NT2/D1 (cell line): ENCODE measurements at regions not wholly inside any gene's neighbourhood (a gene's known extent, or its start where the extent isn't known, plus 50 kb on each side); places are given as distances from the start of the nearest gene placed in this dataset.
"Not testable (repeated sequence)": the region's sequence is repeated elsewhere in the genome, so short reads cannot be mapped to it uniquely, and the experiment has no call there.

ENCODE experiments used
- DNase-seq: peaks from one replicate; pipeline ENCODE4 v3.0.0-alpha.2; 2011; ENCODE audit warnings: low read depth, low spot score
- H3K27me3 ChIP-seq: 2 replicates; pipeline ENCODE4 v1.6.0; 2011; ENCODE audit warnings: mild to moderate bottlenecking; ENCODE audit not compliant: insufficient read length, insufficient read depth
- H3K36me3 ChIP-seq: 2 replicates; pipeline ENCODE4 v1.6.1; 2011; ENCODE audit warnings: mild to moderate bottlenecking, low read length, mixed read lengths; ENCODE audit not compliant: insufficient read depth, insufficient read length
- H3K4me1 ChIP-seq: 2 replicates; pipeline ENCODE4 v1.5.1; 2011; ENCODE audit not compliant: insufficient read depth, insufficient read length
- H3K4me3 ChIP-seq: 2 replicates; pipeline ENCODE4 v1.5.1; 2011; ENCODE audit warnings: low read depth; ENCODE audit not compliant: insufficient read length
- H3K9ac ChIP-seq: 2 replicates; pipeline ENCODE4 v1.6.0; 2011; ENCODE audit warnings: low read depth; ENCODE audit not compliant: insufficient read length
- H3K9me3 ChIP-seq: 2 replicates; pipeline ENCODE4 v1.5.1; 2011; ENCODE audit warnings: mild to moderate bottlenecking, low read length; ENCODE audit not compliant: insufficient read depth
- SUZ12 ChIP-seq: IDR thresholded peaks from 2 replicates; pipeline ENCODE4 v1.6.1; 2011; ENCODE audit not compliant: insufficient read length, insufficient read depth; ENCODE audit errors: extremely low read depth
- YY1 ChIP-seq: IDR thresholded peaks from 2 replicates; pipeline ENCODE4 v1.6.1; 2011; ENCODE audit not compliant: insufficient read length, insufficient read depth
- ZNF274 ChIP-seq: IDR thresholded peaks from 2 replicates; pipeline ENCODE4 v1.6.1; 2011; ENCODE audit warnings: mild to moderate bottlenecking, low read depth, low read length

- no peak for TF ChIP-seq YY1
- Histone ChIP-seq H3K27me3 (no peaks in the 10 kb centered on the region), H3K9ac (no peak overlapping the region), H3K4me3 (no peak overlapping the region), H3K9me3 (no peaks in the 10 kb centered on the region), H3K4me1 (peaks cover 8% of the 10 kb centered on the region), H3K36me3 (no peaks in the 10 kb centered on the region)
- no peak for DNase-seq
Observed at GRCh38 chr11:134727636-134728035, 315.6 kb upstream of the B3GAT1 start.

DNA sequence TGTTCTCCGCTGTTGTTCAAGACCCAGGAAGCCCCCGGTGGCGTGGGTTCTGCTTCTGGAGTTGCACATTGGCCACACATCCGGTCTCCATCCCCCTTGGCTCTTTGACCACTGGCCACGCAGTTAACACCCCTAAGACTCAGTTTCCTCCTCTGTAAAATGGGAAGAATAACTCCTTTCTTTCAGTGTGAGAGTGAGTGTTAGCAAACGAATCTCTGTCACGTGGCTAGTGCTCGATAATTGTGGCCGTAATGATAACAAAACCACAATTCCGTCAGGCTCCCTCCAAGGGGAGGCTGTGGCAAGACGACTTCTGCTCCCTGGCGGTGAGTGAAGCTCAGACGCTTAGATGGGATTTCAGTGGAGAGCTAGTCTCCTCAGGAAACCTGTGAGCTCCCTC, 315.2 kb upstream of the B3GAT1 start:
- no peak overlapping the region for H3K4me3 ChIP-seq
- H3K27me3 ChIP-seq, result no peaks in the 10 kb centered on the region
- DNase-seq, result no peak
- H3K9ac ChIP-seq, result no peak overlapping the region
- TF ChIP-seq ZNF274 (no peak), YY1 (no peak), SUZ12 (no peak)
- no peaks in the 10 kb centered on the region for H3K36me3 ChIP-seq
- peaks cover 8% of the 10 kb centered on the region for H3K4me1 ChIP-seq
- no peaks in the 10 kb centered on the region for H3K9me3 ChIP-seq

DNA sequence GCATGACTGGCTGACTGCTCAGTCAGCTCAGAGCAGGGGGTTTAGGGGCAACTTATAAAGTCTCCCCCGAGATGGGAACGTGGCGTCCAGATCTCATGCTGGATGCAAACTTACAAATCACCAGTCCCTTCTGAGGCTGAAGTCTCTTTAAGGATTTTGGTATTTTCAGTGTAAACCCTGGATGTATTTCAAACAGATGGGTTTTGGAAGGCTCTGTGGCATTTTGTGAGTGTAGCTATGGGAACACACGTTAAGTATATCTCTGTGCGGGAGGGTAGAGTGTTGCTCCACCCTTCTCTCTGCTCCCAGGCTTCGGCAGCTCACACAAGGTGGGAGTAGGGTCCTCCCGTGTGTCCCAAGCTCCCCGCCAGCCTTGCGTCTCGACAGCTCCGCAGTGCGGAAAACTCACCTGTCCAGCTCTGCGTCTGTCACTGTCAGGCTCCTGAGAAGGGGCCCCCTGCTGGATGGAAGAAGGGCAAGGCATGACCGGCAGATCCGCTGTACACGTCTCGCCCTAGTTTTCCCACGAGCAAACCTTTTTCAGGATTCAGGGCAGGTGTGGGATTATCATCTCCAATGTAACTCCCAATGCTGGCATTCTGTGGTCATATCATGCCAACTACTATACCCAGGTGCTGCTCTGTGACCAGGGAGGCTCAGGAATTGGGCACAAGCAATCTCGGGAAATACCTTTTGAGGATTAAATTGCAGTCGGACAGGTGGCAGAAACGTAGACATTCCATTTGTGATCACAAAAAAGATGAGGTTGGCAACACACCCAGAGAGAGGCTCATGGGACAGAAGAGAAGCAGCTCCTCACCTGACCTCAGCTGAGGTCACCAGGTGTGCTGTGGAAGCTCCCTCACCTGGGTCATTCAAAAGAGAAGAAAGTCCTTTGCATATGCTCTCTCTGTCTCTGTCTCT, 313.9 kb upstream of the B3GAT1 start:
- TF ChIP-seq ZNF274 (no peak), YY1 (no peak), SUZ12 (no peak)
- DNase-seq, result no peak

DNA sequence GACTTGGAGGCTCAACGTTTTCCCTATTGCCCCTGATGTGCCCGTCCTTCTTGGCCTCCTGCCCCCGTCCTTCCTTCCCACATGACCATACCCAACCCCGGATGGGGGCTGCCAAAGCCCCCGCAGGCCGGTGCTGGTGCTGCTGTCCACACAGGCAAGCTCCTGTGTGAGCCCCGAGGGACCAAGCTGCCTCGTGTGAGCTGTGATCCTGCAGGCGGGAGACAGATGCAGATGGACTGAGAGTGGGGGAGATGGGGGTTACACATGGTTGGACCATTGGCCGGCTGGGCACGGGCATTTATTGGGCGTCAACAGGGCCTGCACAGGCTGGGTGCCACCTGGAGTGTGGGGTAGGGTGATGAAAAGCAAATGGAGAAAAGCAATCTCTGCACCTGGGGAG, 313.2 kb upstream of the B3GAT1 start:
- H3K36me3 ChIP-seq, result no peaks in the 10 kb centered on the region
- H3K27me3 ChIP-seq, result no peaks in the 10 kb centered on the region
- H3K9me3 ChIP-seq, result no peaks in the 10 kb centered on the region
- no peak overlapping the region for H3K9ac ChIP-seq
- peaks cover 4% of the 10 kb centered on the region for H3K4me1 ChIP-seq
- TF ChIP-seq ZNF274 (no peak), SUZ12 (no peak), YY1 (no peak)
- no peak for DNase-seq
- no peak overlapping the region for H3K4me3 ChIP-seq

More for the DNA sequence above, 313.9 kb upstream of the B3GAT1 start:
- Histone ChIP-seq H3K4me3 (no peak overlapping the region), H3K27me3 (no peaks in the 10 kb centered on the region), H3K4me1 (peaks cover 8% of the 10 kb centered on the region), H3K9ac (no peak overlapping the region), H3K9me3 (no peaks in the 10 kb centered on the region), H3K36me3 (no peaks in the 10 kb centered on the region)

DNA sequence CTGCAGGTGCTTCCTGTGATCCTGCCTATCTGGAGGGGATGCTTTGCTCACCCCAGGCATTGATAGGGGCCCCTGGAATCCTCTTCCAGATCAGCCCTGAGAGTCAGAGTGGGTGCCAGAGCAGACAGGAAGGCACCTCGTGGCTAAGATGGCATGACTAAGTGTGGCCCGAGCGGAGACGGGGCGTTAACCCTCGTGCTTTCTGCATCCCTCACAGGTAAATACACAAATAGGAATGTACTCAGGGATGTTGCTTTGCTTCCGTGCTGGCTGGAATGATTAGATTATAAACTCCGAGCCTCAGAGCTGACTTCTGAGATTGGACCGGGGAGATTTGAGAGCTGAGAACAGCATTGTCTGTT, 312.7 kb upstream of the B3GAT1 start:
- Histone ChIP-seq H3K36me3 (no peaks in the 10 kb centered on the region), H3K9ac (no peak overlapping the region), H3K9me3 (no peaks in the 10 kb centered on the region), H3K27me3 (no peaks in the 10 kb centered on the region), H3K4me1 (peaks cover 3% of the 10 kb centered on the region), H3K4me3 (no peak overlapping the region)
- DNase-seq, result no peak
- TF ChIP-seq SUZ12 (no peak), ZNF274 (no peak), YY1 (no peak)

- no peak for TF ChIP-seq SUZ12
- no peak for TF ChIP-seq YY1
- no peak for TF ChIP-seq ZNF274
- no peak for DNase-seq
- no peaks in the 10 kb centered on the region for H3K9me3 ChIP-seq
- peaks cover 3% of the 10 kb centered on the region for H3K4me1 ChIP-seq
- no peaks in the 10 kb centered on the region for H3K36me3 ChIP-seq
- no peak overlapping the region for H3K4me3 ChIP-seq
- H3K9ac ChIP-seq, result no peak overlapping the region
- no peaks in the 10 kb centered on the region for H3K27me3 ChIP-seq
Observed at GRCh38 chr11:134724106-134724778, 312.2 kb upstream of the B3GAT1 start.

DNA sequence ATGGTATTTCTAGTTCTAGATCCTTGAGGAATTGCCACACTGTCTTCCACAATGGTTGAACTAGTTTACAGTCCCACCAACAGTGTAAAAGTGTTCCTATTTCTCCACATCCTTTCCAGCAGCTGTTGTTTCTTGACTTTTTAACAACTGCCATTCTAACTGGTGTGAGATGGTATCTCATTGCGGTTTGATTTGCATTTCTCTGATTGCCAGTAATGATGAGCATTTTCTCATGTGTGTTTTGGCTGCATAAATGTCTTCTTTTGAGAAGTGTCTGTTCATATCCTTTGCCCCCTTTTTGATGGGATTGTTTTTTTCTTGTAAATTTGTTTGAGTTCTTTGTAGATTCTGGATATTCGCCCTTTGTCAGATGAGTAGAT, 308.6 kb upstream of the B3GAT1 start:
- not testable (repeated sequence) for DNase-seq, H3K9ac ChIP-seq, H3K9me3 ChIP-seq, H3K4me1 ChIP-seq, H3K36me3 ChIP-seq, H3K27me3 ChIP-seq, H3K4me3 ChIP-seq

- not testable (repeated sequence) for H3K36me3 ChIP-seq, DNase-seq, H3K4me3 ChIP-seq, H3K9ac ChIP-seq, H3K4me1 ChIP-seq, H3K27me3 ChIP-seq, H3K9me3 ChIP-seq
Observed at GRCh38 chr11:134719940-134720690, 308.1 kb upstream of the B3GAT1 start.
